Duodenal mucosa (tissue), 2 donors: ENCODE measurements at regions not wholly inside any gene's neighbourhood (a gene's known extent, or its start where the extent isn't known, plus 50 kb on each side); places are given as distances from the start of the nearest gene placed in this dataset.
A peak's percentile ranks its signal among the peaks of the same experiment; 100 is the strongest.
"Not testable (repeated sequence)": the region's sequence is repeated elsewhere in the genome, so short reads cannot be mapped to it uniquely, and the experiment has no call there.

Experiments used
- H3K27ac ChIP-seq: one replicate; pipeline ENCODE4 v1.7.0; 2013; ENCODE audit warnings: low read depth, low read length
- H3K27me3 ChIP-seq, 2 donors: one replicate each; pipeline ENCODE4 v1.7.0; 2013; ENCODE audit warnings: low read length in 2 of 2, control low read depth in 1 of 2; ENCODE audit not compliant: insufficient read depth in 2 of 2, control insufficient read depth in 1 of 2
- H3K36me3 ChIP-seq, 2 donors: one replicate each; pipeline ENCODE4 v1.7.0; 2013; ENCODE audit warnings: low read length in 2 of 2, control low read depth in 1 of 2; ENCODE audit not compliant: insufficient read depth in 2 of 2, control insufficient read depth in 1 of 2
- H3K4me1 ChIP-seq, 2 donors: one replicate each; pipeline ENCODE4 v1.7.0; 2013; ENCODE audit warnings: low read length in 2 of 2, control low read depth in 1 of 2; ENCODE audit not compliant: insufficient read depth in 2 of 2, control insufficient read depth in 1 of 2
- H3K4me3 ChIP-seq, 2 donors: one replicate each; pipeline ENCODE4 v1.7.0; 2013; ENCODE audit warnings: low read length in 2 of 2, low read depth in 1 of 2
- H3K9ac ChIP-seq, 2 donors: one replicate each; pipeline ENCODE4 v1.7.0; 2013; ENCODE audit warnings: low read length in 2 of 2, low read depth in 1 of 2
- H3K9me3 ChIP-seq, 2 donors: one replicate each; pipeline ENCODE4 v1.7.0; 2013; ENCODE audit warnings: low read length in 2 of 2, control low read depth in 1 of 2; ENCODE audit not compliant: control insufficient read depth in 1 of 2

DNA sequence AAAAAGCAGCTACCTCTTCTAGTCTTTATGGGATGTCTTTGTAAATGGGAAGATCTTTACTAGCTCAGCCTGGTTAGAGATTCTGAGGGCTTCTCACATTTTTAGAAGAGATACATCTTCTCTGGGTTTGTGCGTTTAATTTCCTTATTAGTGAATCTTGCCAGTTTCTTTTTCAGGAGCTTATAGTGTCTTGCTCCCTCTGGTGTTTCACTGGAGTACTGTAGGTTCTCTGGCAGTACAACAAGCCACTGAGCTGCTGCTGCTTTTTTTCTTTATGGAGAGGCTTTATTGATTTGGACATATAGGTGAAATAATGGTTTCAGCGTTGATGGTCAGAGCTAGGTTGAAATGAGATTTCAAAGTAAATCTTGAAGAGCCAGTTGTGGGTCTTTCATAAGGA lies 82.9 kb downstream of the LAS1L start:
- Histone ChIP-seq H3K27ac (no peak overlapping the region), H3K36me3 (no peaks in the 10 kb centered on the region), H3K4me1 (no peaks in the 10 kb centered on the region), H3K4me3 (no peak overlapping the region), H3K9ac (no peak overlapping the region), H3K9me3 (no peaks in the 10 kb centered on the region), H3K27me3 (no peaks in the 10 kb centered on the region)

GRCh38 chrX:65420154-65420553 lies 114.4 kb downstream of the LAS1L start:
- no peak overlapping the region for H3K9ac ChIP-seq
- H3K4me3 ChIP-seq, result no peak overlapping the region
- no peaks in the 10 kb centered on the region for H3K9me3 ChIP-seq
- H3K27ac ChIP-seq, result no peak overlapping the region
- no peaks in the 10 kb centered on the region for H3K4me1 ChIP-seq
- H3K27me3 ChIP-seq, result no peaks in the 10 kb centered on the region
- H3K36me3 ChIP-seq, result no peaks in the 10 kb centered on the region

DNA sequence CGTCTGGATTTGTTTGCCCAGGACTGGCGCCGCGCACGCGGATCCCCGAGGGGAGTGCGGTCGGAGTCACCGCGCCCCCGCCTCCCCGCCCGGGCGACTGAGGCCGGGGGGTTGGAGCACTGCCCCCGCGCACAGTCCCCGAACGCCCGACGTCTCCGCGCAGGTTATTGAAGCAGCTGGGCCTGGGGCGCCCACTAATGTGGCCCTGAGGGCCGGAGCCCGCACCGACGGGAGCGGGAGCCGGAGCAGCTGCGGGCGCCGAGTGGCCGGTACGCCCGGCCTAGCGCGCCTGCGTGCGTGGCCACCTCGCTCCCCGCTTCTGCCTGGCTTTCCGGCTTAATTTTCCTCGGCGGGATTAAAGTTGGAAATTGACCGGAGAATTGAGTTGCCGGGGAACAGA lies 126.9 kb downstream of the LAS1L start:
- H3K27ac ChIP-seq, H3K9ac ChIP-seq, H3K4me3 ChIP-seq, H3K4me1 ChIP-seq, H3K9me3 ChIP-seq, H3K27me3 ChIP-seq, H3K36me3 ChIP-seq: not testable (repeated sequence)

- H3K9ac ChIP-seq, result no peak overlapping the region
- H3K4me3 ChIP-seq, result peak overlapping the region in 1 of 2 donors; percentile 16
- peaks cover 0 to 4% of the 10 kb centered on the region in 2 donors for H3K27me3 ChIP-seq
- H3K4me1 ChIP-seq, result no peaks in the 10 kb centered on the region
- no peaks in the 10 kb centered on the region for H3K9me3 ChIP-seq
- H3K27ac ChIP-seq, result no peak overlapping the region
- H3K36me3 ChIP-seq, result no peaks in the 10 kb centered on the region
These were observed 127.4 kb downstream of the LAS1L start for GRCh38 chrX:65407157-65407626.

GRCh38 chrX:65406532-65406931 lies 128.1 kb downstream of the LAS1L start:
- no peak overlapping the region for H3K9ac ChIP-seq
- H3K36me3 ChIP-seq, result no peaks in the 10 kb centered on the region
- H3K27ac ChIP-seq, result no peak overlapping the region
- no peaks in the 10 kb centered on the region for H3K9me3 ChIP-seq
- H3K4me3 ChIP-seq, result no peak overlapping the region
- peaks cover 0 to 4% of the 10 kb centered on the region in 2 donors for H3K27me3 ChIP-seq
- H3K4me1 ChIP-seq, result no peaks in the 10 kb centered on the region

DNA sequence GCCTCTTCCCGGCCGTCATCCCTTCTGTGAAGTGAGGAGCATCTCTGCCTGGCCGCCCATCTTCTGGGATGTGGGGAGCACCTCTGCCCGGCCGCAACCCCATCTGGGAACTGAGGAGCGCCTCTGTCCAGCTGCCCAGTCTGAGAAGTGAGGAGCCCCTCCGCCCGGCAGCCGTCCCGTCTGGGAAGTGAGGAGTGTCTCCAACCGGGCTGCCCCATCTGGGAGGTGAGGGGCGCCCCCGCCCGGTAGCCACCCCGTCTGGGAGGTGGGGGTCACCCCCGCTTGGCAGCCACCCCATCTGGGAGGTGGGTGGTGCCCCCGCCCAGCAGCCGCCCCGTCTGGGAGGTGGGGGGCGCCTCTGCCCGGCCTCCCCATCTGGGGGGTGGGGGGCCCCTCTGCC lies 142.3 kb downstream of the LAS1L start:
- Histone ChIP-seq H3K27ac (no peak overlapping the region), H3K9ac (no peak overlapping the region), H3K4me3 (no peak overlapping the region), H3K9me3 (peaks cover 0 to 2% of the 10 kb centered on the region in 2 donors), H3K27me3 (no peaks in the 10 kb centered on the region), H3K4me1 (no peaks in the 10 kb centered on the region), H3K36me3 (no peaks in the 10 kb centered on the region)

DNA sequence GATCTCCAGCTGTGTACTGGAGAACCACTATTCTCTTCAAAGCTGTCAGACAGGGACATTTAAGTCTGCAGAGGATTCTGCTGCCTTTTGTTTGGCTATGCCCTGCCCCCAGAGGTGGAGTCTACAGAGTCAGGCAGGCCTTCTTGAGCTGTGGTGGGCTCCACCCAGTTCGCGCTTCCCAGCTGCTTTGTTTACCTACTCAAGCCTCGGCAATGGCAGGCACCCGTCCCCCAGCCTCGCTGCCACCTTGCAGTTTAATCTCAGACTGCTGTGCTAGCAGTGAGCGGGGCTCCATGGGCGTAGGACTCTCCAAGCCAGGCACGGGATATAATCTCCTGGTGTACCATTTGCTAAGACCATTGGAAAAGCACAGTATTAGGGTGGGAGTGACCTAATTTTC lies 145.5 kb downstream of the LAS1L start:
- not testable (repeated sequence) for H3K9me3 ChIP-seq, H3K9ac ChIP-seq, H3K4me3 ChIP-seq, H3K4me1 ChIP-seq, H3K27ac ChIP-seq, H3K27me3 ChIP-seq, H3K36me3 ChIP-seq
